ENCODE measurements at regions not wholly inside any gene's neighbourhood (a gene's known extent, or its start where the extent isn't known, plus 50 kb on each side); places are given as distances from the start of the nearest gene placed in this dataset.

DNA sequence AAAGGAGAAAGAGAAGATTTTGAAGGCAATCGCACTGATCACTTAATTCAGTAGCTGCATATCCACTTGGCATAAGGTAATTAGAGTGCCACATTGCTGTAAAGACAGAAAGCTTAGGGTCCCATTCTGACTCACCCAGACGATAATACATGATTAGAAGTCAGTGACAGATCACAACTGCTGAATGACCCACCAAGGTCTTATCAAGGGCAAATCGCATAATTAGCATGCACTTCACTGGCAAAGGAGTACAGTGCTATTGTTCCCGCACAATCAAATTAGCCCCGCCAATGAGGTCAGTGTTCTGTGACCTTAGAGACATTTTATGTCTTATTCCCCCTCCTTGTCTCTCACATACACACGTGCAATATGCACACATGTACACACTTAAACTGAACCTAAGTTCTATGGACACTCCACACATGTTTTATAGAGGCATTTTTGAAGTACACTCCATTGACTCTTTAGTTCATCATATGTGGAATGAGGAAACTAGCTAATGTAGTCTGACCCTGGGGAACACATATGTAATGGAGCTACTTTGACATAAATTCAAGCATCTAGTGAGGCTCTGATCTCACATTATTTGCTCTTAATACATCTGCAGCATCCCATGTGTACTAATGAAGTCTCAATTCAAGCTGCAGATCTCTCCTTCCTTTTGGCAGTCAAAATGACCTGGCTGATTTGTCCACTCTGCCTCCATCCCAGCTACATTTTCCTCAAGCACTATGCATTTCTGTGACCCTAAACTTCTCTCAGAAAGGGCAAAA lies 673.8 kb upstream of the FANCL start:
- DNase-seq (ENCODE audit: low read depth), result no peak

DNA sequence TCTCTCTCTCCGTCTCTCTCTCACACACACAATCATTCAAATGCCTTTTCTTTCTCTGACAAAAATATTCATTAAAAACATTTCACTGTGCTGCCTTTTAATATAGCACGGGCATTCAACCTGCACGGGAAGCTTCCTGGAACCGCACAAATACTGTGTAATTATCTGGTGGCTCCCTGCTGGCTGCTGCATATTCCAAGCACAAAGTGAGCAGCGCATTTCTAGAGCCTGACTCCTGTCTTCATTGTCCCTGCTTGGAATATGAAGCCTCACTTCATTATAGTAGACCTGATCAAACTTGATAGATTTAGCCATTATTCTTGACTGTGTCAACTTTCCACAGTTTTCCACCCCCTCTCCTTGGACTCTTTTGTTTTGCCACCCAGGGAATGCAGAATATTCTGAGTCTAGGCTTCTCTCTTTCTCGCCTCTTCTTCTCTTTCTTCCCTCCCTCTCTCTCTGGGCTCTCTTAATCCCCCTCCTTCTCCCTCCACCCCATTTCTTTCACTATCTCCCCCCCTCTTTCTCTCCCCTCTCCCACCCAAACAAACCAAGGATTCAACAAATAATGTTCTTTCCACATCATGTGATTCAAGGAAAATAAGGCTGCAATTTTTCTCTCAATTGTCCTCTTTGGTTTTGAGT lies 672.1 kb upstream of the FANCL start:
- no peak for DNase-seq (ENCODE audit: low read depth)

DNA sequence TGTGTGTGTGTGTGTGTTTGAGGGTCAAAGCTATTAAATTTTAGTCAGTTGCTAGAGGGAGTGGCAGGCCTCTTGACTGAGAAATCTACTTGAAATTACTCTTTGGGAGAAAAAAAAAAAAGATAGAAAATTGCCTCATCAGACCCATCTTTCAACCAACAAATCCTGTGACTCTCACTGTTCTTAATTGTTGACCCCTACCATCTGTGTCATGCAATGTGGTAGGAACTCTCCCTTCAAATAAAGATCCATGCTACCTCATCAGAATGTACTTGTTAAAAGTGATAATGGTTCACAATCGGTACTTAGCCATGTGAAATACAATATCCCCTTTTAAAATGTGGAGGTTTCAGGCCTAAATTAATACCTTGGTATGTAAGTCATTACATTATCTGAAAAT lies 670.8 kb upstream of the FANCL start:
- no peak for DNase-seq (ENCODE audit: low read depth)

DNA sequence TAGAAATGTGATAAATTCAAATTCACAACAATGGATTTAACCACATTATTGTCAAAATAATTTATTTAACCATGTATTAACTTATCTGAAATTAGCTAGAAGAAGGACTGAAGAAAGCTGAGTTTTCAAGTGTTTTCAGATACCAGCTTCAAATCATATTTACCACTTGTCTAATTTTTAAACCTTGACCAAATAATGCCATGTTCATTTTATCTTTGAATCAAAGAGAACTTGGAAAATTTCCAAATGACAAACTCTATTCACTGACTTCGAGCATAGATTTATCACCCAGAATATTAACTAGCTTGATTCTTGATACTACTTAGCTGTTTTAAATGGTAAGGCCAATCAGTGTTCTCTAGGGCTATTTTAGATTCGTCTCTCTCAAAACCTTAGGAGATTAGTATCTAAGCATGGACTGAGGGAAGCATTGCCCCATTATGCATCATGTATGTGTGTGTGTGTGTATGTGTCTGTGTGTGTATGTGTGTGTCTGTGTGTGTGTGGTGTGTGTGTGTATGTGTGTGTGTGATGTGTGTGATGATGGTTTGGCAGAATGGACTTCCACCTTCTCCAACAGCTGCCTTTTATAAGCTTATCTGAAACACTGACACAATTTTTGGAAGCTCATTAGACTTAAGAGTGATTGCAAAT lies 667.5 kb upstream of the FANCL start:
- DNase-seq (ENCODE audit: low read depth), result no peak

DNA sequence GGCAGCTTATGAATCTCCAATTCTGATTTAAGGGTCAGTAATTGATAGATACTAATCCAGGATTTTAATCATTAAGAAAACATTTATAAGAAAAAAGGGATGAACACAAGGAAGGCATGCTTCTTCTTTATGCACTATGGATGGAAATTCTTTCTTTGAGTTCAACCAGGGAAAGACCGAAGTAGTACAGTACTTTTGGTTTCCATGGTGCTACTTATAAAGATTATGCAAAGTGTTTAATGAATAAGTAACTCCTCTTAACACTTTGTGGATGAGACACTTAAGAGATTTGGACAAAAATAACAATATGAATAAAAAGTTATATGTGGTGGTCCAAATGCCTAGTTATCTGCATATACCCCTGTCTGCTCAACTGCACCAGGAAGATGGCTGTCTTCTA lies 666.5 kb upstream of the FANCL start:
- no peak for DNase-seq (ENCODE audit: low read depth)

DNA sequence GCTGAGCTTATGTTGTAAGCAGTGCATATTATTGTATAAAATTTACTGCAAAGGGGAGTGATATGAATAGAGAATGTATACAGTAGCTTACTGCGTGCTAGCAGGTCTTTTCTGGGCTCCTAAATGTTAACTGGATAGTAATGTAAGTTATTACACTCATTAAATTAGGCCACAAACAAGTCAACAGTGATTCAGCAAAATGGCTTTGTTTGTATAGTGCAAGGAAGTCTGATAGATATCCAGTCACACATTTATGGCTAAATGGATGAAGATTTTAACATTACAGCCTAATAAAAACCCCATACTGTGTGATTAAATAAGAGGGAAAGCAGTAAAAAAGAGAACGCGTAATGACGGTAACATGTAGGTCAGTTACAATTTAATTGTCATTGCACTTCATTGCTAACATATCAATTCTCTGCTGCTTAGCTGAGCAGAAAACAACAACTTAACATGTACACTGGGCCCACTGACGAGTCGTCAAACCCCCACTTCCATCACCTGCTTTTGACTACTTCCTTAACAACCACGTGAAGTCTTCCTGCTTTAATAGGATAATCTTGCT lies 665.0 kb upstream of the FANCL start:
- DNase-seq (ENCODE audit: low read depth), result no peak

DNA sequence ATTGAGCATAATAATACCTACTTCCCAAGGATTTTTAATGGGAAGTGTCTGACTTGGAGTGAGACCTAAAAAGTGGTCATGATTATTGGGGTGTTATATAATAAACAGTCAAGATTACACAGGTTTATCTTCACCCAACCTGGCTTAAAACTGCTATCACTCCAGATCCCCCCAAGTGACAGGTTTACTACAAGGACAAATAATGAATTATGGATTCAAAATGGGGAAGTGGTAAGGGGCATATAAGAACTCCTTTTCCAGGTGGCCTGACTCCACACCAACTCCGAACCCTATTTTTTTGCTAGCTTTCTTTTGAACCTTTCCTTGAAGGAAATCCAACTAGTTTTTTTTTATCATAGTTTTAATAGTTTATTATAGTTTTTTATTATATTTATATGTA lies 663.0 kb upstream of the FANCL start:
- DNase-seq (ENCODE audit: low read depth), result no peak

DNA sequence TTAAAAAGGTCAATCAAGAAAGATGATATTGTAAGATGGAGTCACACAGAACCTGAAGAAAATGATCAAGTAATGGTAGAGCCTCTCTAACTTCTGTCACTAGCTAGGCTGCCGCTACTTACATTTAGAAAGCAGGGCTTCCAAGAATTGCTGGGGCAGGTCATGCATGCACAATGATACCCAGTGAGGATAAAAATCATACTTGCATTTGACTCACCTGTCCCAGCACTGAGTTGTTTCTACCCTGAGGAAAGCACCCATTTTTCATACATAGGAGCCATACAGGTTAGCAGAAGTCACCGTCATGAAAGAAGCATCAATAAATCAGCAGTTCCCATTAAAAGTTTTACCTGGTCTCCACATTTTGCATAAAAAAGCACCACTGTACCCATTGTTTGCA lies 662.3 kb upstream of the FANCL start:
- DNase-seq (ENCODE audit: low read depth), result no peak

DNA sequence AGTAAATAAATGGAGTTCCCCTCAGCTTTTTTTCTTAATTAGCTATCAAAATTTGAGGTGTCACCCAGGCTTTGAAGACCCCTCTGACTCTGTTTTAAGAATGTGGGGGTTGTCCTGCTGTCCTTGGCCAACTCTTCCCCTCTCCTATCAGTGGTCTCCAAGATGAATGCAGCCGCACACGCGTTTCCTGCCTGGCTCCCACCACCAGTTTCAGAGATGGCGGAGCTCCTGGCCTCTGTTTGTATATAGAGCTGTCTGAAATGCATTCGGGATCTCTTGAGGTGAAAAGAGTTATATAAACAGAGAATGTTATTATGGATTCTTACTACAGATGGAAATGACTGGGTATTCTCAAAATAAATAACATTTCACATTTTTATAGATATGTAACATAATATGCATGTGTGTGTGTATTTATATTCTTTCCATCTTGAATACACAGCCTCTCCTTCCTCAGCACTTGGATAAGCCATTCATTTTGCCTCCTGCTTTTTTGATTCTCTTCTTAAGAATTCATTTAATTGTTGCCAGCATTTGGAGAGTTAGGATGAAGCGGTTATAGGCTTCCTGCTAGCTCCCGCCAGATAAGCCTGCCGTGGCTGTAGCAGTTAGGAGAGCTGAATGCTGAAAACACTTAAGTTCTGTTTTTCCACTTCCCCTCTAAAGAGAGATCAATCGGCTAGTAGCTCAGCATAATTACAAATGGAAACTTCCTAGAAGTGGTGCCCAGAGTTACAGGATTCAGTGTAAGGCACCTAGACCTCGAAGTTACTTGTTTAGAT lies 659.3 kb upstream of the FANCL start:
- DNase-seq (ENCODE audit: low read depth), result no peak

DNA sequence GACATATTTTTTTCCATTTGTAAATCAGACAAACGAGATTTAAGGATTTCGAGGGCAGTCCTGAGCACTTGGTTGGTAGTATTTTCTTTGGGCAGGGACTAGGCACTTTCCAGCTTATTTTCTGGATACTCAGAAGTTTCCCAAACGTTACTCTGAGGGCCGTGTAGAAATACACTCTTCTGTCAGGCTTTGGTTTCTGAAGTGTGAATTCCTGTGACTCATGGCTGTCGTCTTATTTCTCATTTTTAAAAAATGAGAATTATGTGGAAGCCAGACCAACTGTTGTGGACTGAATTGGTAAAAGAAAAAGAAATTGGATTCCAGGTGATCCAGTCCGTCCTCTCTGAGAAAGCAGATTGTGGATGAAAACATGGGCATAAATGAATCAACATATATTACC lies 658.6 kb upstream of the FANCL start:
- no peak for DNase-seq (ENCODE audit: low read depth)

DNA sequence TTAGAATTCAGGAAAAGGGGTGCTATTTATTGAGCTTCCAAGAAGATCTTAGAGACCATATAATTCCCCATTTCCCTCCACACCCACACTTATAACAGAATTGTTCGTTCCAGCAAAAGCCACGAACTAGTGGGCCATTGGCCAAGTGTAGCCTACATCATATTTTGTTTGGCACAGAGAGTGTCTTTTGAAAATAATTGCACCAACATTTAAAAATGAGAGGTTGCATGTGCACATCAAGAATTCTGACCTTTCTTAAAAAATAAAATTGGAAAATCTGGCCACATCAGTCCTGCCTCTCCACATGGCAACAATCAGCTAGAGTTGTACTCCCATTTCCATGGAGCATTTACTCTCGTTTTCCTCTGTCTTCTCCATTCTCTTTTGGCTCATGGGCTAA lies 655.5 kb upstream of the FANCL start:
- no peak for DNase-seq (ENCODE audit: low read depth)

DNA sequence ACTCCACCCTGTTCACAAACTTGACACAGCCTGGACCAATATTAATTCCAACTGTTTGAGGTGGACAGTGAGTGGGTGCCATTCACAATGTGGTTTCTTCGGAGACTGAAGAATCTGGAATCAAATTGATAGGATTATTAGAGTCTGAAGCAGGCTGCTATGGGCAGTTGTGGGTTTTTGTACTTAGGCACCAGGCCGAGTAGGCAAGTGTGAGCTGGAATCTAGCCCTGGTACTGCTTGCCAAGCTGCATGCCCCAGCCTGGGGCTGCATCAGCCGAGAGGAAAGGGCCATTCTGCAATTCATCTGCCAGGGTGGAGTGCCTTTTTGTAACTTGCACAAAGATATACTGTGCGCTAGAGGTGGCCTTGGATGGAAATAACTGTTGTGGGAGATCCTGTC lies 654.7 kb upstream of the FANCL start:
- DNase-seq (ENCODE audit: low read depth), result no peak

DNA sequence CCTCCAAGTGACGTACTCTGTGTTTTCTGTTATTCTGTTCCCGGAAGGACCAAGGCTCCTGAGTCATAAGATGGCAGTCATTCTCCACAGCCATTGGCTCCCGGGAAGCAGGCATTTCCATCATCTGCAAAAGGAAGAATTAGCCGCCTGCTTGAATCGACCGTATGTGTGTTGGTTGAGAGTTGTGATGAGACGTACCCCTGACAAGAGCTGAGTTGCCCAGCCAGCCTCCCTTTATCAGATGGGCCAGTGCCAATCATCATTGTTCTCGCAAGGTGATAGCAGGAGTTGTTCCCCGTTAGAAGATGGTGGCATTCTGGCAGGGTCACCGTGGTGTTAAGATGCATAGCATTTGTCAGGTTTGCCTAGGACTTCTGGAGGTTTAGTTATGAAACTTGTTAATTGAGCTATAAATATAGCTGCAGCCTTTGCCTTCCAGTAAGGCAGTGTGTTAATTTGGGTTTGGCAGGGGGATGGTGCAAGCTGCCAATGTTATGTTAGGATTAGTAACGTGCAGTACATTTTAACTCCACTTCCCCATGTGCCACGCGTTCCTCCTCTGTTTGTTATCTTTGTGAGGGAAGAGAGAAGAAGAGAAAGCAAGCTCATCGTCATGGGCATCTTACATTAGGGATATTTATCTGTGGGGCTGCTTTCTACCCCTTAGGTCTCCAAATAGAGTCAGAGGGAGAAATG lies 652.7 kb upstream of the FANCL start:
- DNase-seq (ENCODE audit: low read depth), result no peak

DNA sequence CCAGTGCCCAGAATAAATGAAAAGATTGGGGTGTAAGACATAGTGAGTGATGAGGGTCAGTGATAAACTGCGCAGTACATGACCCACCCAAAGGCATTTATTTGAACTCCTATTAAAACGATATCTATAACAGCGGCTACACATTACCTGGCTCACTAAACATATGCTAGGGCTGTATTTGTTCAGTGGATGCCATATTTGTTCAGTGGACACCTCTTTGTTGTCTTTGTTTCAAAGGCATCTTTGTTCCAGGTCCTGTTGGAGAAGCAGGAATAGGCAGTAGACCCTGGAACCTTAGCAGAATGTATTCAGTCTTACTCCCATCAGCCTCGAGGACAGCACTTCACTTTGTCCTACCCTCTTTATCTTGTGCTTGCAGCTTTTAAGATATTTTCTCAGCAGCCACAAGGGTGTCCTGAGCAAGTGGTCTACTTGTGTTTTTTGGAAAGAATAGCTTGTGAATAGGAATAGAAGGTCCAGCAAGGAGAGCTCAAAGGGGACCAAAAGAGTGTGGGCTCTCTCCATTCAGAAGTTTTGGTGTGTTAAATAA lies 650.8 kb upstream of the FANCL start:
- DNase-seq (ENCODE audit: low read depth), result no peak

DNA sequence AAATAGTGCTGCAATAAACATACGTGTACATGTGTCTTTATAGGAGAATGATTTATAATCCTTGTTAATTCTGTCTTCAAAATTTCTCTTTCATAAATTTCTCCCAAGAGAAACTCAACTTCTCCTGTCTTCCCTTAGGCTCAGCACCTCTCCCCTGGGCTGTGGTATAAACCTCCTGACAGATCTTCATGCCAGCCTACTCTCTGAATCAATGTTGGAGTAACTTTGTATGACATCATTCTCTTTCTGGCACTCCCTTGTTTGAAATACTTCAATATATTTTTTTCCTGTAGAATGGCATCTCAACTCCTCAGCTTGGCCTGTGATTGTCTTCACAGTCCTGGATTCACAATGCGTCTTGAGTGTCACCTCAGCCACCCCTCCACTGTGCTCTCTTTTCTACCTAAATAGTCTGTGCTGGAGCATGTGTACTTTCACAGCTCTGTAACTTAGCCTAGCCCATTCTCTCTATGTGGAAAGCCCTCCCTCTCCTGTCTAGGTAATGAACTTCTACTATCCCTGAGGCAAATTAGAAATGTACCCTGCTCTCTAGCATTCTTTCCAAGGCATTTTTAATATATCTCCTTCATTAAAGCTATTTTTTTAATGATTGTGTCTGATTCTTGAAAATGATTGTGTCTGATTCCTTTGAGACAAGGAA lies 649.9 kb upstream of the FANCL start:
- no peak for DNase-seq (ENCODE audit: low read depth)

DNA sequence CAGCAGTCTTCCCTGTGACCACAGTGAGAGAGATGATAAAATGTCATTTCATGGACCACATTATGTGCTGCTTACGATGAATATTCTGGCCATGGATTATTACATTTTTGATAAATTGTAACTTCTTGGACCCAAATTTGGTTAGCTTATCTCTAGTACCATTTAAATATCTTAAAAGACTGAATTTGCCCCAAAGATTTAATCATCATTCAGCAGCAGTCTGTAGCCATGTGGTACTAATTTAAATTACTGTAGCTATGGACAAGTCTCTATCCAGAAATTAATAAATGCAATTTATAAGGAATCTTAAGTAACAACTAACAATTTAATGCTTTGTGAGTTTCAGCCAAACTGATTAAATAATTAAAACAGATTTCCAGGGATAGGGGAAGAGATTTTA lies 644.9 kb upstream of the FANCL start:
- no peak for DNase-seq (ENCODE audit: low read depth)

DNA sequence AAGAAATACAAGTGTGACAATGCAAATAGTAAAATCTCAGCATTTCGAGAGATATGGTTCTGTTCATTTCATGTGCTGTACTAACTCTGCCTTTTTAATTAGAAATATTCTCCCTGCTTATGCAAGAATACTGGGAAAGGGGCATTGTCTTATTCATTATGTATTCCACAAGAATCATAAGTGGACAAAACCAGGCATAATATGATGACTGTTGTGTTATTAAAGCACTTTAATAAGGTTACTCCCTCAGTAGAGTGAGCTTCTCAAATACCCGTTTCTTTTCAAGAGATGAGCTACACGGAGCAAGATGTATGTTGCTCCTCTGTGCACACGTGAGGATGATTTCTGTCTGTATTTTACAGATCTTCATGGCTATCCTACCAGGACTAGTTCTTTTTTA lies 638.7 kb upstream of the FANCL start:
- DNase-seq (ENCODE audit: low read depth), result no peak

DNA sequence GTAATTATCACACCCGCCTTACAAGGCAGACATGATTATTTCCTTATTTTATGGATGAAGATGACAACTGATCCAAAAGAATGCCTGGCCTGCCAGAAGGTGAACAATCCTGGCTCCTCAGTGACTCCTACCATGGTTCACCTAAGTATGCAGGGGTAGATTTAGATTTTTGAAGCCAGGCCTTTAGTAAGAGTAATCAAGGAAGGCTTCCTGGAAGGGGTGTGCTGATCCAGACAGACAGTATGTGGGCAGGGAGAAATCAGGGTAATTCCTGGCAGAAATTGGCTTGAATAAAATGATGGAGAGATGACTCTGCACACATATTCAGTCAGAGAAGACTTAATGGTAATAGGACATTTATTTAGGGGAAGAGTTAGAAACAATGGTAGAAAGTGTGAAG lies 637.7 kb upstream of the FANCL start:
- no peak for DNase-seq (ENCODE audit: low read depth)

DNA sequence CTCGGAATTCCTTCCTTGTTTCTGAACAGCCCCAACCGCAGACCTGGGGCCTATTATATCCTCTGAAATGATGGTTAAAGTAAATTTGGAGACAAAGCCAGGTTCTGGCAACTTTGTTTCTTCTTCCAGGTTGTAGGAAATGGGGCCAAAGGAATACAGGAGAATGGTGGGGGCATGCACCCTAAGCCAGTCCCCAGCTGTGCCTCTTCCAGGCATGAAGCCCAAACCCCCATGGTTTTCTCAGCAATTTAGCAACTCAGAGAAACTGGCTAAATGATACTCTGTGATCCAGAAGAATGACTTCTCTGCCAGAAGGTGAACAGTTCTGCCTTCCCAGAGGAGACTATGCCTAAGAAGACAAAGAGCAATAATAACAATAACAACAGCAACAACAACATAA lies 635.0 kb upstream of the FANCL start:
- no peak for DNase-seq (ENCODE audit: low read depth)

DNA sequence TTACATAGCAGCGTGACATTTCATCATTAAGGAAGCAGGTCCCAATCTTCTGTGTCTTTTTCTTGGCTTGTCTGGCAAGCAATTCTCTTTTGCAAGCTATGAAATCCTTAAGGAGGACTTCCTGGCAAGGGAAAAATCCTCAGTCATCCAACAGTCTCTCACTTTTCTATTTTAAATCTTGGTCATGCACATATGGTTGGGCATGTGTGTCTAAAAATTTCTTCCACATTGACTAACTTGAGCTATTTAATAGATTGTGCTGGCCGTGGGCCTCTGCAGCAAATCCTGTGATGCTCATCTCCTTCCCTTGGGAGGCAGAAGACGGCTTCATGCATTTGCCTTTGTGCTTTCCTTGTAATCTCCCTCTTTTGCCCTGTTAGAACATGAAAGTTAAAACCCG lies 634.3 kb upstream of the FANCL start:
- DNase-seq (ENCODE audit: low read depth), result no peak
